IMR-90 (cell line): ENCODE measurements at regions not wholly inside any gene's neighbourhood (a gene's known extent, or its start where the extent isn't known, plus 50 kb on each side); places are given as distances from the start of the nearest gene placed in this dataset.

ENCODE experiments used
- BHLHE40 ChIP-seq: fragments of 150-350 bp; IDR thresholded peaks from 2 replicates; pipeline ENCODE4 v1.6.1; 2016; ENCODE audit warnings: mild to moderate bottlenecking, low read depth, low read length
- CEBPB ChIP-seq: IDR thresholded peaks from 2 replicates; pipeline ENCODE4 v1.6.1; 2012; ENCODE audit warnings: low read depth, low read length, improper control_type of control experiment
- CTCF ChIP-seq: conservative IDR thresholded peaks from 2 replicates; pipeline ENCODE4 v1.5.1; 2012; ENCODE audit warnings: mild to moderate bottlenecking, low read depth, low read length, improper control_type of control experiment
- FOS ChIP-seq: fragments of 150-350 bp; IDR thresholded peaks from 2 replicates; pipeline ENCODE4 v1.6.1; 2016; ENCODE audit warnings: low read depth, low read length
- MAZ ChIP-seq: IDR thresholded peaks from 2 replicates; pipeline ENCODE4 v1.6.1; 2012; ENCODE audit warnings: low read depth, mild to moderate bottlenecking, low read length, improper control_type of control experiment, moderate library complexity, borderline replicate concordance
- RAD21 ChIP-seq: IDR thresholded peaks from 2 replicates; pipeline ENCODE4 v1.6.1; 2012; ENCODE audit warnings: low read length, improper control_type of control experiment
- RCOR1 ChIP-seq: IDR thresholded peaks from 2 replicates; pipeline ENCODE4 v1.6.1; 2012; ENCODE audit warnings: mild to moderate bottlenecking, low read length, improper control_type of control experiment; ENCODE audit not compliant: insufficient replicate concordance
- SMC3 ChIP-seq: fragments of 150-350 bp; IDR thresholded peaks from 2 replicates; pipeline ENCODE4 v1.6.1; 2016; ENCODE audit warnings: low read depth, mild to moderate bottlenecking, antibody characterized with exemption, low read length, moderate library complexity

- TF ChIP-seq CTCF (no peak), CEBPB (no peak), BHLHE40 (no peak), RAD21 (no peak), SMC3 (no peak), RCOR1 (no peak), MAZ (no peak), FOS (no peak)
Measured at GRCh38 chr12:107417004-107417403, 268.6 kb upstream of the PWP1 start.
